ENCODE measurements at regions not wholly inside any gene's neighbourhood (a gene's known extent, or its start where the extent isn't known, plus 50 kb on each side); places are given as distances from the start of the nearest gene placed in this dataset.

GRCh38 chr20:22652681-22653588, 68.6 kb upstream of the FOXA2 start:
- DNase-seq = no peak

- no peak for DNase-seq
Measured at GRCh38 chr20:22653658-22654642, 69.6 kb upstream of the FOXA2 start.

GRCh38 chr20:22663528-22664025, 79.2 kb upstream of the FOXA2 start:
- no peak for DNase-seq

GRCh38 chr20:22667198-22667597, 82.8 kb upstream of the FOXA2 start:
- no peak for DNase-seq

- DNase-seq = no peak
Measured at GRCh38 chr20:22672191-22672590, 87.8 kb upstream of the FOXA2 start.

GRCh38 chr20:22673467-22673866, 89.1 kb upstream of the FOXA2 start:
- DNase-seq = no peak

GRCh38 chr20:22675341-22675740, 91.0 kb upstream of the FOXA2 start:
- no peak for DNase-seq

GRCh38 chr20:22678678-22679077, 94.3 kb upstream of the FOXA2 start:
- DNase-seq = no peak

- no peak for DNase-seq
Measured at GRCh38 chr20:22679197-22679596, 94.8 kb upstream of the FOXA2 start.

GRCh38 chr20:22680031-22680740, 95.8 kb upstream of the FOXA2 start:
- DNase-seq = no peak

GRCh38 chr20:22681591-22682248, 97.3 kb upstream of the FOXA2 start:
- DNase-seq = no peak

GRCh38 chr20:22682381-22682780, 98.0 kb upstream of the FOXA2 start:
- no peak for DNase-seq

- DNase-seq = no peak
Measured at GRCh38 chr20:22684072-22684762, 99.8 kb upstream of the FOXA2 start.

- no peak for DNase-seq
Measured at GRCh38 chr20:22684763-22685443, 100.5 kb upstream of the FOXA2 start.

- DNase-seq = no peak
Measured at GRCh38 chr20:22686097-22686496, 101.7 kb upstream of the FOXA2 start.

- no peak for DNase-seq
Measured at GRCh38 chr20:22687676-22688349, 103.4 kb upstream of the FOXA2 start.

GRCh38 chr20:22688485-22688884, 104.1 kb upstream of the FOXA2 start:
- no peak for DNase-seq

GRCh38 chr20:22689266-22689665, 104.9 kb upstream of the FOXA2 start:
- no peak for DNase-seq

GRCh38 chr20:22690000-22690399, 105.6 kb upstream of the FOXA2 start:
- DNase-seq = no peak

- DNase-seq = no peak
Measured at GRCh38 chr20:22690616-22691179, 106.3 kb upstream of the FOXA2 start.

Data from activated CD4-positive, alpha-beta T cell treated with anti-CD3 and anti-CD28 coated beads for 1 hour (primary cell).